GM18867 (cell line): ENCODE measurements at regions not wholly inside any gene's neighbourhood (a gene's known extent, or its start where the extent isn't known, plus 50 kb on each side); places are given as distances from the start of the nearest gene placed in this dataset.
A peak's percentile ranks its signal among the peaks of the same experiment; 100 is the strongest.
"Not testable (repeated sequence)": the region's sequence is repeated elsewhere in the genome, so short reads cannot be mapped to it uniquely, and the experiment has no call there.

Source experiments
- ATAC-seq: cut with Tn5 transposase; IDR thresholded peaks from one replicate; pipeline ENCODE4 v1.9.1; 2021; ENCODE audit warnings: mild to moderate bottlenecking, moderate library complexity; ENCODE audit not compliant: unreplicated experiment

GRCh38 chr1:118479351-118479750, 294.3 kb upstream of the SPAG17 start:
- ATAC-seq, result no peak

DNA sequence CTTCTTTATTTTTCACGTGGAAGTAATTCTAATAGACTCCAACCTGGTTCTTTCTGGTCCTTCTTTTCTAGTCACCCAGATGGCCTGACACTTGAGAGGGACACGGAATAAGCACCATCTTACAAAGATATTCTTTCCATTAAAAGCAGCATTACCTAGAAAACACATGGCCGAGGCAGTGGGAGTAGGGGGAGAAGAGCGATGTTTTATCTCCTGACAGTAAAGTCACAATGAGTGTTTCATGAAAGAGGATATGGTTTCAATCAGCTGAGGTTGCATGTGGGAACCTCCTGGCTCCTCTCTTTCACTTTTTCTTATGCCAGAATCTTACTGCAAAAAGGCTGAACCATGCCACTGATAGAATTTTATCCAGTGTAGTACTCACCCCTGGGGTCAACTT, 288.8 kb upstream of the SPAG17 start:
- ATAC-seq, result no peak

GRCh38 chr1:118464460-118464859, 279.4 kb upstream of the SPAG17 start:
- ATAC-seq, result not testable (repeated sequence)

DNA sequence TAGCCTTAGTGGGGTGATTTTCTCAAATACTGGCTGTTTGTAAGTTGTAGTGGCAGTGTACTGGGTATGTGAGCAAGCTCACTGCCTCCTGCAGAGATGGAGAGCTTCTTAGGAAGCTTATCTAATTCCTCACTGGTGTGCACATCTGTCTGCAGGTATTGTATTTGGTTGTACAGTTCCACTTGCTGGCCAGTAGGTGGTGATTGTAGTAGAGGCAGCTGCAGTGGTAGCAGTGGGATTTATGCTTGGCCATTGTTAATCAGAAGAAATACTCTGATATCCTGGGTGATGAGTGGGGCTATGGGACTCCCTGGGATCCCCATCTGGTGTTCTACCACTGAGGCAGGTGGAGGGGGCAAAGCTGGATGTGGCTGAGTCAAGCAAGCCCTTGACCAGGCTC, 276.1 kb upstream of the SPAG17 start:
- peak; percentile 61 for ATAC-seq

- ATAC-seq, result no peak
Measured at GRCh38 chr1:118459871-118460270, 274.8 kb upstream of the SPAG17 start.

- ATAC-seq, result not testable (repeated sequence)
Measured at GRCh38 chr1:118453856-118454255, 268.8 kb upstream of the SPAG17 start.

GRCh38 chr1:118445156-118445555, 260.1 kb upstream of the SPAG17 start:
- ATAC-seq, result no peak

DNA sequence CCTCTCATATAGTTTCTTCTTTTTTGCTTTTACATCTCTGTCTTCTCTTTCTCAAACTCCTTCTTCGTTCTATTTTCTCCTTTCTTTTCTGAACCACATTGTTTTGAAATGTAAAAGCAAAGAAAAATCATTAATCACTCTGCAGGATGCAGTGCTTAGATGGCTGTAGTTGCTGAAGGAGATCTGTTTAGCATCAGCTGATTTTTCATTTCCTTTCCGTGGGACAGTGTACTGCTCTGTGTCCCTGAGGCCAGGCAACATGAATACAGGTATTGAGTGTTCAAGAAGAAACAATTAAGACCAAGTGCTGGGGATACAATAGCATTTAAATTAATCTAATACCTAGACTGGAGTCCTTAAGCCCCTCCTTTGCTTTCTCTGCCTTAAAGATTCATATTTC, 257.2 kb upstream of the SPAG17 start:
- ATAC-seq, result no peak

DNA sequence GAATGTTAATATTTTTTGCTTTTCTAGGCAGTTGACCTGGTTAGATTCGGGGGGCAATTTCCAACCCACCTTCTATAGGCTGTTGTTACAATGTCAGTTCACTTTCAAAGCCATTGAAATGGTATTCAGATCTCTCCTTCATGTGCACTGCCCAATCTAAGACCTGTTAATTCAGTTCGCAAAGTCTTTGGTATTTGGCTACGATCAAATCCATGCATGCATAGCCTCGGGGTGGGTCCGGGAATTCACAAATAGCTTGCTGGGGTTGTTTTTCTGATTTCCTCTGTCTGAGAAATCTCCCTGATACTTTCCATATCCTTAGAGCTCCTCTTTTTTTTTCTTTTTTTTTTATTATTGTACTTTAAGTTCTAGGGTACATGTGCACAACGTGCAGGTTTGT, 252.6 kb upstream of the SPAG17 start:
- ATAC-seq, result no peak

- ATAC-seq, result no peak
Measured at GRCh38 chr1:118429856-118430255, 244.8 kb upstream of the SPAG17 start.

- no peak for ATAC-seq
Measured at GRCh38 chr1:118421868-118422350, 236.9 kb upstream of the SPAG17 start.

- no peak for ATAC-seq
Measured at GRCh38 chr1:118404024-118404423, 219.0 kb upstream of the SPAG17 start.

- no peak for ATAC-seq
Measured at GRCh38 chr1:118397496-118397859, 212.4 kb upstream of the SPAG17 start.

DNA sequence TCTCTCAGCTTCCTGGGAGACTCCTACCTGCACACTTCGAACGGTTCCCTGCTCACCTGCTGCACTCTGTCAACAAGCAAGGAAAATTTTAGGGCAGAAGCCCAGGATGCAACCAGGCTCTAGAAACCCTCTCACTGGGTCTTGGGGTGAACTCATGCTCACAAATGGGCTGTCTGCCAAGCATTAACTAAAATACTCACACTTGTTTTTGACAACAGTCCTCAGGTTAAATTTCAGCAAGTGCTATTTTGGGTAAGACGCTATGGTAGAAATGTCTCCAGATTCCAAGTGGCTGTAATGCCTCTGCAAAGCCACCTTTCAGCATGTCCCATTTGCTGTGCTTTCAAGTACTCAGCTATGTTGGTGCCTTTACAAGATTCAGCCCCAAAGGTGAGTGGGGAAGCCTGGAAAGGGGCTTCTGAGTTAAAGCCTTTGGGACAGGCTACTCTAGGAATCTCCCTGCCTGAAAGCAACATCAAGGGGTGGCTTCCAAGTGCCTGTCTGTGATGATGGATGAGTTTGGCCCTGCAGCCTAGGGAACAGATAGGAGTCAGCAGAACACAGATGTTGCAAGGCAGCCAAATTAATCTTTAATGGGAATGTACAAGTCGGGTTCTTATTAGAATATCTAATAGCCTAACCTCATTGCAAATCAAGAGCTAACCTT, 211.9 kb upstream of the SPAG17 start:
- no peak for ATAC-seq

- ATAC-seq, result no peak
Measured at GRCh38 chr1:118396279-118396678, 211.3 kb upstream of the SPAG17 start.

GRCh38 chr1:118395430-118395991, 210.5 kb upstream of the SPAG17 start:
- ATAC-seq, result no peak

GRCh38 chr1:118390955-118391354, 205.9 kb upstream of the SPAG17 start:
- ATAC-seq, result no peak

- no peak for ATAC-seq
Measured at GRCh38 chr1:118388301-118388959, 203.4 kb upstream of the SPAG17 start.

GRCh38 chr1:118381197-118381869, 196.3 kb upstream of the SPAG17 start:
- ATAC-seq, result no peak

DNA sequence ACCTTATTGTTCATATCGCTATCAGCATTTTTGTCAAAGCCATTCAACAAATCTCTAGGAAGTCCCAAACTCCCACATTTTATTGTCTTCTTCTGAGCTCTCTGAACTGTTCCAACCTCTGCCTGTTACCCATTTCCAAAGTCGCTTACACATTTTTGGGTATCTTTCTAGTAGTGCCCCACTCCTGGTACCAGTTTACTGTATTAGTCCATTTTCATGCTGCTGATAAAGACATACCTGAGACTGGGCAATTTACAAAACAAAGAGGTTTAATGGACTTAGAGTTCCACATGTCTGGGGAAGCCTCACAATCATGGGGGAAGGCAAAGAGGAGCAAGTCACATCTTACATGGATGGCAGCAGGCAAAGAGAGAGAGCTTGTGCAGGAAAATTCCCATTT, 192.2 kb upstream of the SPAG17 start:
- ATAC-seq, result not testable (repeated sequence)

- ATAC-seq, result no peak
Measured at GRCh38 chr1:118371612-118372011, 186.6 kb upstream of the SPAG17 start.

GRCh38 chr1:118370861-118371260, 185.8 kb upstream of the SPAG17 start:
- ATAC-seq, result no peak
